SK-N-SH treated with all-trans-retinoic acid at 6 μM for 48 hours (cell line): ENCODE measurements at regions not wholly inside any gene's neighbourhood (a gene's known extent, or its start where the extent isn't known, plus 50 kb on each side); places are given as distances from the start of the nearest gene placed in this dataset.

ENCODE experiments used
- ATAC-seq: fragments of 200-7000 bp; cut with Tn5 transposase; 3 replicates; pipeline ENCODE4 v1.9.1; 2020; ENCODE audit warnings: mild to moderate bottlenecking, moderate library complexity
- CSDC2 ChIP-seq: fragments of 250-450 bp; sonication (Bioruptor Pico); IDR thresholded peaks from 2 replicates; pipeline ENCODE4 v1.5.0; 2020; ENCODE audit warnings: mild to moderate bottlenecking, moderate library complexity
- ESRRG ChIP-seq: fragments of 250-450 bp; sonication (Bioruptor Pico); IDR thresholded peaks from 2 replicates; pipeline ENCODE4 v1.6.1; 2021; ENCODE audit warnings: mild to moderate bottlenecking
- GLIS3 ChIP-seq: fragments of 250-450 bp; sonication (Bioruptor Pico); IDR thresholded peaks from 2 replicates; pipeline ENCODE4 v1.5.0; 2020; ENCODE audit warnings: mild to moderate bottlenecking, moderate library complexity
- ISL1 ChIP-seq: fragments of 250-450 bp; sonication (Bioruptor Pico); IDR thresholded peaks from 2 replicates; pipeline ENCODE4 v2.1.2; 2022; ENCODE audit warnings: mild to moderate bottlenecking, moderate library complexity
- OSR1 ChIP-seq: fragments of 250-450 bp; sonication (Bioruptor Pico); IDR thresholded peaks from 2 replicates; pipeline ENCODE4 v1.8.0; 2022; ENCODE audit warnings: moderate library complexity, mild to moderate bottlenecking, inconsistent platforms
- PPARA ChIP-seq: fragments of 250-450 bp; sonication (Bioruptor Pico); IDR thresholded peaks from 2 replicates; pipeline ENCODE4 v1.5.0; 2020; ENCODE audit warnings: mild to moderate bottlenecking, borderline replicate concordance
- RARB ChIP-seq: fragments of 250-450 bp; sonication (Bioruptor Pico); IDR thresholded peaks from 2 replicates; pipeline ENCODE4 v1.8.0; 2021; ENCODE audit warnings: mild to moderate bottlenecking, moderate library complexity
- SNAI2 ChIP-seq: fragments of 250-450 bp; sonication (Bioruptor Pico); IDR thresholded peaks from 2 replicates; pipeline ENCODE4 v1.5.0; 2020; ENCODE audit warnings: mild to moderate bottlenecking, moderate library complexity
- TOX ChIP-seq: fragments of 250-450 bp; sonication (Bioruptor Pico); IDR thresholded peaks from 2 replicates; pipeline ENCODE4 v1.8.0; 2021; ENCODE audit warnings: mild to moderate bottlenecking, moderate library complexity, borderline replicate concordance
- ZFP3 ChIP-seq: fragments of 250-450 bp; sonication (Bioruptor Pico); IDR thresholded peaks from 2 replicates; pipeline ENCODE4 v1.5.0; 2020; ENCODE audit warnings: mild to moderate bottlenecking, moderate library complexity
- ZFP30 ChIP-seq: fragments of 450-650 bp; formaldehyde crosslinking; IDR thresholded peaks from 2 replicates; pipeline ENCODE4 v1.5.0; 2022; ENCODE audit warnings: mild to moderate bottlenecking, moderate library complexity
- ZNF70 ChIP-seq: fragments of 450-650 bp; formaldehyde crosslinking; IDR thresholded peaks from 2 replicates; pipeline ENCODE4 v1.5.0; 2020; ENCODE audit warnings: mild to moderate bottlenecking, moderate library complexity
- TF ChIP-seq, protein P1 (sequence below): fragments of 250-450 bp; sonication (Bioruptor Pico); IDR thresholded peaks from 2 replicates; pipeline ENCODE4 v1.5.0; 2020; ENCODE audit warnings: mild to moderate bottlenecking, moderate library complexity
- TF ChIP-seq, protein P2 (sequence below): fragments of 250-450 bp; sonication (Bioruptor Pico); IDR thresholded peaks from 2 replicates; pipeline ENCODE4 v1.8.0; 2020; ENCODE audit warnings: mild to moderate bottlenecking, moderate library complexity, borderline replicate concordance
- TF ChIP-seq, protein P3 (sequence below): fragments of 250-450 bp; sonication (Bioruptor Pico); IDR thresholded peaks from 2 replicates; pipeline ENCODE4 v1.5.1; 2020; ENCODE audit warnings: low read depth, mild to moderate bottlenecking, moderate library complexity
- TF ChIP-seq, protein P4 (sequence below): fragments of 250-450 bp; sonication (Bioruptor Pico); IDR thresholded peaks from 2 replicates; pipeline ENCODE4 v1.5.1; 2021; ENCODE audit warnings: mild to moderate bottlenecking, moderate library complexity
- TF ChIP-seq, protein P5 (sequence below): fragments of 250-450 bp; sonication (Bioruptor Pico); IDR thresholded peaks from 2 replicates; pipeline ENCODE4 v1.8.0; 2021; ENCODE audit warnings: low read depth, mild to moderate bottlenecking, moderate library complexity, borderline replicate concordance

DNA sequence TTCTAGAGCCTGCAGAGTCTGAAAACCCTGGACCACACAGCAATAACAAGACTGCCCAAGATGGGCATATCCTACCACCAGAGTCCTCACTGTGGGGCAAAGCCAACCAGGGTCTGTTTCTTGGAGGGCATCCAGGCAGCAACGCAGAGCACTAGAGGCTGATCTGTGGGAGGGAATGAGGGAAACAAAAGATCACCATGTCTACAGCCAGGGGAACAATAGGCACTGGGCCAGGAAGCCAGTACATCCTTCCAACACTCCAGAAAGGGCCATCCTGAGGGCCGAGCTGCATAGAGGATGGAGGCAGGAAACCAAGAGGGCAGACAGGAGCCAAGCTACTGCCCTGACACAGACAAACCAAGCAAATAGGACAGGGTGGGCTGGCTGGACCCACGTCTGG is 416.1 kb upstream of the IRX4 start:
- ATAC-seq: no peak
- TF ChIP-seq, protein P1, sequence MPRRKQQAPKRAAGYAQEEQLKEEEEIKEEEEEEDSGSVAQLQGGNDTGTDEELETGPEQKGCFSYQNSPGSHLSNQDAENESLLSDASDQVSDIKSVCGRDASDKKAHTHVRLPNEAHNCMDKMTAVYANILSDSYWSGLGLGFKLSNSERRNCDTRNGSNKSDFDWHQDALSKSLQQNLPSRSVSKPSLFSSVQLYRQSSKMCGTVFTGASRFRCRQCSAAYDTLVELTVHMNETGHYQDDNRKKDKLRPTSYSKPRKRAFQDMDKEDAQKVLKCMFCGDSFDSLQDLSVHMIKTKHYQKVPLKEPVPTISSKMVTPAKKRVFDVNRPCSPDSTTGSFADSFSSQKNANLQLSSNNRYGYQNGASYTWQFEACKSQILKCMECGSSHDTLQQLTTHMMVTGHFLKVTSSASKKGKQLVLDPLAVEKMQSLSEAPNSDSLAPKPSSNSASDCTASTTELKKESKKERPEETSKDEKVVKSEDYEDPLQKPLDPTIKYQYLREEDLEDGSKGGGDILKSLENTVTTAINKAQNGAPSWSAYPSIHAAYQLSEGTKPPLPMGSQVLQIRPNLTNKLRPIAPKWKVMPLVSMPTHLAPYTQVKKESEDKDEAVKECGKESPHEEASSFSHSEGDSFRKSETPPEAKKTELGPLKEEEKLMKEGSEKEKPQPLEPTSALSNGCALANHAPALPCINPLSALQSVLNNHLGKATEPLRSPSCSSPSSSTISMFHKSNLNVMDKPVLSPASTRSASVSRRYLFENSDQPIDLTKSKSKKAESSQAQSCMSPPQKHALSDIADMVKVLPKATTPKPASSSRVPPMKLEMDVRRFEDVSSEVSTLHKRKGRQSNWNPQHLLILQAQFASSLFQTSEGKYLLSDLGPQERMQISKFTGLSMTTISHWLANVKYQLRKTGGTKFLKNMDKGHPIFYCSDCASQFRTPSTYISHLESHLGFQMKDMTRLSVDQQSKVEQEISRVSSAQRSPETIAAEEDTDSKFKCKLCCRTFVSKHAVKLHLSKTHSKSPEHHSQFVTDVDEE (CRISPR knock-in tag): no peak
- TF ChIP-seq RARB: no peak
- TF ChIP-seq ISL1 (CRISPR knock-in tag): no peak
- TF ChIP-seq ZNF70: no peak
- TF ChIP-seq, protein P2, sequence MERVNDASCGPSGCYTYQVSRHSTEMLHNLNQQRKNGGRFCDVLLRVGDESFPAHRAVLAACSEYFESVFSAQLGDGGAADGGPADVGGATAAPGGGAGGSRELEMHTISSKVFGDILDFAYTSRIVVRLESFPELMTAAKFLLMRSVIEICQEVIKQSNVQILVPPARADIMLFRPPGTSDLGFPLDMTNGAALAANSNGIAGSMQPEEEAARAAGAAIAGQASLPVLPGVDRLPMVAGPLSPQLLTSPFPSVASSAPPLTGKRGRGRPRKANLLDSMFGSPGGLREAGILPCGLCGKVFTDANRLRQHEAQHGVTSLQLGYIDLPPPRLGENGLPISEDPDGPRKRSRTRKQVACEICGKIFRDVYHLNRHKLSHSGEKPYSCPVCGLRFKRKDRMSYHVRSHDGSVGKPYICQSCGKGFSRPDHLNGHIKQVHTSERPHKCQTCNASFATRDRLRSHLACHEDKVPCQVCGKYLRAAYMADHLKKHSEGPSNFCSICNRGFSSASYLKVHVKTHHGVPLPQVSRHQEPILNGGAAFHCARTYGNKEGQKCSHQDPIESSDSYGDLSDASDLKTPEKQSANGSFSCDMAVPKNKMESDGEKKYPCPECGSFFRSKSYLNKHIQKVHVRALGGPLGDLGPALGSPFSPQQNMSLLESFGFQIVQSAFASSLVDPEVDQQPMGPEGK (CRISPR knock-in tag): no peak
- TF ChIP-seq GLIS3 (CRISPR knock-in tag): no peak

DNA sequence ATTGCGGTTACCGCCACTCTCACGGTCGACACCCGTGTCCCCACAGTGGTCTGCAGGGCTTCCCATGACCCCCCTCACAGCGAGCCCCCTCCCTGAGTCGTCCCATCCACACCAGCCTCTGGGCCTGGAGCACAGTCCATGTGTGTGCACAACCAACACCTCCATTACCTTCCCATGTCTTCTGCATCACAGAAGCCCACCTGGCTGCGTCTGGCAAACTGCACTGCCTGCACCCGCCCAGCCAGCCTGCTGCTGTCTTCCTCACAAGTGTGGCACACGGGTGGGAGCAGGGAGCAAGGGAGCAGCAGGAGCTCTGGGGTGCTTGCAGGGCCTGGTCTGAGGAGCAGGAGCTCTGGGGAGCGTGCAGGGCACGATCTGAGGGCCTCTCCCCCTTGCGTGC is 415.3 kb upstream of the IRX4 start:
- TF ChIP-seq, protein P1 (CRISPR knock-in tag): no peak
- TF ChIP-seq TOX (no peak), OSR1 (no peak), CSDC2 (CRISPR knock-in tag) (no peak), ZFP30 (CRISPR knock-in tag) (no peak), ISL1 (CRISPR knock-in tag) (no peak), ZNF70 (no peak), GLIS3 (CRISPR knock-in tag) (no peak), SNAI2 (CRISPR knock-in tag) (no peak)
- TF ChIP-seq, protein P3, sequence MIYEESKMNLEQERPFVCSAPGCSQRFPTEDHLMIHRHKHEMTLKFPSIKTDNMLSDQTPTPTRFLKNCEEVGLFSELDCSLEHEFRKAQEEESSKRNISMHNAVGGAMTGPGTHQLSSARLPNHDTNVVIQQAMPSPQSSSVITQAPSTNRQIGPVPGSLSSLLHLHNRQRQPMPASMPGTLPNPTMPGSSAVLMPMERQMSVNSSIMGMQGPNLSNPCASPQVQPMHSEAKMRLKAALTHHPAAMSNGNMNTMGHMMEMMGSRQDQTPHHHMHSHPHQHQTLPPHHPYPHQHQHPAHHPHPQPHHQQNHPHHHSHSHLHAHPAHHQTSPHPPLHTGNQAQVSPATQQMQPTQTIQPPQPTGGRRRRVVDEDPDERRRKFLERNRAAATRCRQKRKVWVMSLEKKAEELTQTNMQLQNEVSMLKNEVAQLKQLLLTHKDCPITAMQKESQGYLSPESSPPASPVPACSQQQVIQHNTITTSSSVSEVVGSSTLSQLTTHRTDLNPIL (CRISPR knock-in tag): no peak
- TF ChIP-seq, protein P4, sequence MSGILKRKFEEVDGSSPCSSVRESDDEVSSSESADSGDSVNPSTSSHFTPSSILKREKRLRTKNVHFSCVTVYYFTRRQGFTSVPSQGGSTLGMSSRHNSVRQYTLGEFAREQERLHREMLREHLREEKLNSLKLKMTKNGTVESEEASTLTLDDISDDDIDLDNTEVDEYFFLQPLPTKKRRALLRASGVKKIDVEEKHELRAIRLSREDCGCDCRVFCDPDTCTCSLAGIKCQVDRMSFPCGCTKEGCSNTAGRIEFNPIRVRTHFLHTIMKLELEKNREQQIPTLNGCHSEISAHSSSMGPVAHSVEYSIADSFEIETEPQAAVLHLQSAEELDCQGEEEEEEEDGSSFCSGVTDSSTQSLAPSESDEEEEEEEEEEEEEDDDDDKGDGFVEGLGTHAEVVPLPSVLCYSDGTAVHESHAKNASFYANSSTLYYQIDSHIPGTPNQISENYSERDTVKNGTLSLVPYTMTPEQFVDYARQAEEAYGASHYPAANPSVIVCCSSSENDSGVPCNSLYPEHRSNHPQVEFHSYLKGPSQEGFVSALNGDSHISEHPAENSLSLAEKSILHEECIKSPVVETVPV: no peak
- no peak for ATAC-seq

DNA sequence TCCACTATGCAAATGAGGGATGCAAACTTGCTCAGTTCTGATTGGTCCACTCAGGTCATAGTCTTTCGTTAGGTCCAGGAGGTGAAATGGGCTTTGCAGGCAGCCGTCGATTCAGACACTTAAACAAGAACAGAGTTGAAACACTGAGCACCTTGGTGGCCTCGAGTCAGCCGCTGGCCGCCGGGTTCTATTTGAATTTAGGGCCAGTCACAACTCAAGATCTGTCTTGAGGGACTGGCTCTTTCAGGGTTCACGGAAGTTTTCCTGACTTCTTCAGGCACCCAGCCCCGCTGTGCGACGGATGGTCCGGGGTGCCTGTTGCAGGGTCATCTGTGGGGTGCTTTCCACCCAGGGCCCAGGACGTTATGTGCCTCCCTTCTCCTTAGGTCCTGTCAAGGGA is 412.8 kb upstream of the IRX4 start:
- no peak for ATAC-seq

DNA sequence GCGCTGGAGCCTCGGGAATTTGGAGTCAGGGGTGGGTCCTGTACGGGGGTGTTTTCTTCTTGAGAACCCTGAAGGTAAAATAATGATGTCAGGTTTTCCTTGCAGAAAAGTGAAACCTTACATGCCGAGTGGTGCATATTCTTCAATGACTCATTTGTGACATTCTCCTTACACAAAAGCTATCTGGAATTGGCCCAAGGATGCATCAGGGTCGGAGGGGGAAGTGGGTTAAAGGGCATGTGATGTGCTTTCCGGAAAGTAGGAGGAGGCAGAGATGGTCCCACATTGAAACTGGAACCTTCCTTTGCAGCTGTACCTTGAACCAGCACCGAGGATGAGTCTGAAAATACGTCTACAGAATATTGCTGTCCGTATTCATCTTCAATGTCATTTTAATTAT is 411.2 kb upstream of the IRX4 start:
- ATAC-seq: no peak
- TF ChIP-seq, protein P5, sequence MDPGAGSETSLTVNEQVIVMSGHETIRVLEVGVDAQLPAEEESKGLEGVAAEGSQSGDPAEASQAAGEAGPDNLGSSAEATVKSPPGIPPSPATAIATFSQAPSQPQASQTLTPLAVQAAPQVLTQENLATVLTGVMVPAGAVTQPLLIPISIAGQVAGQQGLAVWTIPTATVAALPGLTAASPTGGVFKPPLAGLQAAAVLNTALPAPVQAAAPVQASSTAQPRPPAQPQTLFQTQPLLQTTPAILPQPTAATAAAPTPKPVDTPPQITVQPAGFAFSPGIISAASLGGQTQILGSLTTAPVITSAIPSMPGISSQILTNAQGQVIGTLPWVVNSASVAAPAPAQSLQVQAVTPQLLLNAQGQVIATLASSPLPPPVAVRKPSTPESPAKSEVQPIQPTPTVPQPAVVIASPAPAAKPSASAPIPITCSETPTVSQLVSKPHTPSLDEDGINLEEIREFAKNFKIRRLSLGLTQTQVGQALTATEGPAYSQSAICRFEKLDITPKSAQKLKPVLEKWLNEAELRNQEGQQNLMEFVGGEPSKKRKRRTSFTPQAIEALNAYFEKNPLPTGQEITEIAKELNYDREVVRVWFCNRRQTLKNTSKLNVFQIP (CRISPR knock-in tag): no peak
- TF ChIP-seq ZNF70 (no peak), ESRRG (CRISPR knock-in tag) (no peak), PPARA (CRISPR knock-in tag) (no peak), TOX (no peak), SNAI2 (CRISPR knock-in tag) (no peak)
- TF ChIP-seq, protein P4: no peak
- TF ChIP-seq, protein P1 (CRISPR knock-in tag): no peak
- TF ChIP-seq, protein P3 (CRISPR knock-in tag): no peak

More for the DNA sequence above, 412.8 kb upstream of the IRX4 start:
- TF ChIP-seq ZFP3 (CRISPR knock-in tag): no peak
- no peak for TF ChIP-seq RARB
- TF ChIP-seq, all 23 proteins: peak for 0
